H1 (cell line): ENCODE measurements at regions not wholly inside any gene's neighbourhood (a gene's known extent, or its start where the extent isn't known, plus 50 kb on each side); places are given as distances from the start of the nearest gene placed in this dataset.

Experiments used
- CTCF ChIA-PET: fragments of 300-600 bp; sonication (Branson Sonifier 250); formaldehyde crosslinking; loops from one replicate; lab custom pipeline; 2021; ENCODE audit not compliant: partially characterized antibody; lab: Charles Lee
- POLR2A ChIA-PET: fragments of 300-600 bp; sonication (Branson Sonifier 250); formaldehyde crosslinking; loops from one replicate; lab custom pipeline; 2021; ENCODE audit warnings: inconsistent platforms; ENCODE audit not compliant: partially characterized antibody; lab: Charles Lee
- DNase-seq, 2 experiments: peaks; one replicate each; pipeline versions ENCODE4 v3.0.0 to v3.0.0-alpha.2; 2010 to 2022; ENCODE audit warnings: low spot score in 2 of 2, low read depth in 1 of 2, mixed read lengths in 1 of 2
- FAIRE-seq: peaks from 2 replicates; lab custom pipeline; 2011; peaks lifted over from hg19 to GRCh38; lab: Jason Lieb, UNC
- H2AFZ ChIP-seq: 2 replicates; pipeline ENCODE4 v1.8.1; 2012; ENCODE audit warnings: low read length, inconsistent platforms
- H2AK5ac ChIP-seq: 2 replicates; pipeline ENCODE4 v1.6.1; 2013; ENCODE audit warnings: low read depth, low read length
- H2BK120ac ChIP-seq: replicated peaks from 2 replicates; pipeline ENCODE3; 2013; ENCODE audit warnings: low read depth, low read length, inconsistent platforms
- H2BK12ac ChIP-seq: 2 replicates; pipeline ENCODE4 v1.6.1; 2013; ENCODE audit warnings: low read depth, low read length
- H2BK15ac ChIP-seq: 2 replicates; pipeline ENCODE4 v1.6.1; 2013; ENCODE audit warnings: low read length
- H2BK20ac ChIP-seq: 2 replicates; pipeline ENCODE4 v1.6.1; 2013; ENCODE audit warnings: low read length
- H2BK5ac ChIP-seq: 2 replicates; pipeline ENCODE4 v1.6.1; 2013; ENCODE audit warnings: low read depth, low read length
- H3K14ac ChIP-seq: 2 replicates; pipeline ENCODE4 v1.6.1; 2013; ENCODE audit warnings: inconsistent platforms; ENCODE audit not compliant: insufficient read length
- H3K18ac ChIP-seq: 2 replicates; pipeline ENCODE4 v1.6.1; 2013; ENCODE audit warnings: low read length; ENCODE audit errors: extremely low read depth
- H3K23ac ChIP-seq: 2 replicates; pipeline ENCODE4 v1.6.1; 2013; ENCODE audit warnings: inconsistent platforms; ENCODE audit not compliant: insufficient read length
- H3K23me2 ChIP-seq: 2 replicates; pipeline ENCODE4 v1.6.1; 2013; ENCODE audit warnings: low read depth, low read length
- H3K27ac ChIP-seq: 2 replicates; pipeline ENCODE4 v1.6.1; 2011; ENCODE audit warnings: low read depth, low read length, inconsistent platforms
- H3K27me3 ChIP-seq, 4 experiments: replicated peaks in 1 of 4; 1 replicate in 1 of 4; 2 replicates in 3 of 4; pipeline versions ENCODE4 v1.6.1 to v1.8.1; 2011 to 2013; ENCODE audit warnings: low read length in 3 of 4, mild to moderate bottlenecking in 3 of 4, inconsistent platforms in 2 of 4, mixed read lengths in 2 of 4, moderate library complexity in 1 of 4; ENCODE audit not compliant: control insufficient read depth in 3 of 4, insufficient read depth in 3 of 4; ENCODE audit errors: extremely low read depth in 1 of 4
- H3K36me3 ChIP-seq, 4 experiments: 2 replicates each; pipeline versions ENCODE4 v1.6.1 to v1.8.1; 2011 to 2013; ENCODE audit warnings: mild to moderate bottlenecking in 4 of 4, low read length in 3 of 4, moderate library complexity in 2 of 4, control low read depth in 1 of 4, inconsistent platforms in 1 of 4; ENCODE audit not compliant: insufficient read depth in 4 of 4, control insufficient read depth in 2 of 4
- H3K4ac ChIP-seq: replicated peaks from 2 replicates; pipeline ENCODE3; 2013; ENCODE audit warnings: low read length, low read depth, mixed read lengths, inconsistent platforms; ENCODE audit not compliant: insufficient read length
- H3K4me1 ChIP-seq, 4 experiments: replicated peaks in 1 of 4; 1 replicate in 1 of 4; 2 replicates in 3 of 4; pipeline versions ENCODE4 v1.6.1 to v1.8.1; 2011 to 2013; ENCODE audit warnings: low read length in 3 of 4, inconsistent platforms in 2 of 4, mixed read lengths in 1 of 4; ENCODE audit not compliant: insufficient read depth in 4 of 4, control insufficient read depth in 3 of 4
- H3K4me2 ChIP-seq, 2 experiments: 2 replicates each; pipeline versions ENCODE4 v1.6.1 to v1.8.1; 2011 to 2013; ENCODE audit warnings: low read depth in 2 of 2, low read length in 2 of 2, control low read depth in 1 of 2, inconsistent platforms in 1 of 2, mild to moderate bottlenecking in 1 of 2; ENCODE audit not compliant: insufficient read depth in 1 of 2
- H3K4me3 ChIP-seq, 4 experiments: fragments of 200-600, 300-600 bp in 1 of 4; sonication (generic), shearing (Covaris generic), sonication (Bioruptor Twin) in 1 of 4; 2 replicates each; pipeline versions ENCODE4 v1.5.1 to v1.8.1; 2011 to 2016; ENCODE audit warnings: low read length in 4 of 4, low read depth in 3 of 4, control low read depth in 2 of 4, inconsistent platforms in 2 of 4, mild to moderate bottlenecking in 2 of 4, mixed read lengths in 1 of 4, moderate library complexity in 1 of 4; ENCODE audit not compliant: insufficient read depth in 2 of 4; ENCODE audit errors: extremely low read depth in 1 of 4
- H3K56ac ChIP-seq: replicated peaks from 2 replicates; pipeline ENCODE3; 2013; ENCODE audit warnings: low read depth, mild to moderate bottlenecking, mixed read lengths, low read length, inconsistent platforms; ENCODE audit not compliant: insufficient read length
- H3K79me1 ChIP-seq: 2 replicates; pipeline ENCODE4 v1.6.1; 2013; ENCODE audit warnings: low read depth, low read length, control low read depth
- H3K79me2 ChIP-seq, 2 experiments: 2 replicates each; pipeline versions ENCODE4 v1.6.1 to v1.8.1; 2012 to 2013; ENCODE audit warnings: low read length in 2 of 2, mild to moderate bottlenecking in 2 of 2, inconsistent platforms in 1 of 2; ENCODE audit not compliant: insufficient read depth in 2 of 2, control insufficient read depth in 1 of 2
- H3K9ac ChIP-seq, 4 experiments: replicated peaks in 1 of 4; 1 replicate in 1 of 4; 2 replicates in 3 of 4; pipeline versions ENCODE4 v1.6.1 to v1.8.1; 2011 to 2013; ENCODE audit warnings: low read depth in 3 of 4, low read length in 3 of 4, control low read depth in 2 of 4, mild to moderate bottlenecking in 2 of 4, moderate library complexity in 2 of 4, inconsistent platforms in 1 of 4; ENCODE audit errors: extremely low read depth in 1 of 4
- H3K9me3 ChIP-seq, 2 experiments: 2 replicates each; pipeline versions ENCODE4 v1.6.1 to v1.8.1; 2012 to 2013; ENCODE audit warnings: mild to moderate bottlenecking in 2 of 2, moderate library complexity in 2 of 2, control low read depth in 1 of 2, inconsistent platforms in 1 of 2, low read depth in 1 of 2, low read length in 1 of 2, mixed read lengths in 1 of 2; ENCODE audit not compliant: insufficient read depth in 2 of 2
- H4K20me1 ChIP-seq, 2 experiments: replicated peaks in 1 of 2; 2 replicates each; pipeline versions ENCODE3 to v1.8.1; 2011 to 2013; ENCODE audit warnings: inconsistent platforms in 2 of 2, low read length in 2 of 2, mild to moderate bottlenecking in 1 of 2; ENCODE audit not compliant: insufficient read depth in 2 of 2, control insufficient read depth in 1 of 2
- H4K5ac ChIP-seq: 2 replicates; pipeline ENCODE4 v1.6.1; 2013; ENCODE audit warnings: low read length, low read depth, mixed read lengths, inconsistent platforms; ENCODE audit not compliant: insufficient read length
- H4K8ac ChIP-seq: 2 replicates; pipeline ENCODE4 v1.8.0; 2013; ENCODE audit warnings: mild to moderate bottlenecking, moderate library complexity, low read length, inconsistent platforms; ENCODE audit not compliant: insufficient read depth; ENCODE audit errors: extremely low read depth
- H4K91ac ChIP-seq: replicated peaks from 2 replicates; pipeline ENCODE3; 2013; ENCODE audit warnings: low read length, mixed read lengths, inconsistent platforms; ENCODE audit not compliant: insufficient read length
- BCL11A ChIP-seq, 2 experiments: IDR thresholded peaks; one replicate each; pipeline ENCODE4 v1.6.1; 2011; ENCODE audit warnings: low read depth in 2 of 2, low read length in 2 of 2, mild to moderate bottlenecking in 2 of 2
- CEBPB ChIP-seq: IDR thresholded peaks from 2 replicates; pipeline ENCODE4 v1.6.1; 2012; ENCODE audit warnings: low read depth, low read length
- CHD1 ChIP-seq: IDR thresholded peaks from 2 replicates; pipeline ENCODE4 v1.6.1; 2012; ENCODE audit warnings: low read depth, low read length, improper control_type of control experiment
- EZH2 ChIP-seq: fragments of 200-600 bp; sonication (generic); IDR thresholded peaks from 2 replicates; pipeline ENCODE4 v1.7.1; 2012; ENCODE audit warnings: low read depth, mild to moderate bottlenecking, moderate library complexity, low read length, inconsistent platforms; ENCODE audit not compliant: severe bottlenecking
- KDM4A ChIP-seq: IDR thresholded peaks from one replicate; pipeline ENCODE4 v1.7.1; 2012; ENCODE audit warnings: low read depth, mild to moderate bottlenecking, moderate library complexity, low read length, inconsistent platforms; ENCODE audit not compliant: severe bottlenecking
- MAFK ChIP-seq: IDR thresholded peaks from 2 replicates; pipeline ENCODE4 v1.6.1; 2012; ENCODE audit warnings: low read depth, mild to moderate bottlenecking, improper control_type of control experiment, low read length
- NANOG ChIP-seq: IDR thresholded peaks from 2 replicates; pipeline ENCODE4 v1.6.1; 2011; ENCODE audit warnings: low read length, low read depth, mild to moderate bottlenecking, inconsistent platforms; ENCODE audit not compliant: insufficient read depth, poor library complexity, severe bottlenecking
- RNF2 ChIP-seq: fragments of 200-900, 300-1000 bp; sonication (generic); IDR thresholded peaks from 2 replicates; pipeline ENCODE4 v1.7.1; 2016; ENCODE audit warnings: borderline replicate concordance, low read depth, mild to moderate bottlenecking, antibody characterized with exemption, low read length; ENCODE audit not compliant: poor library complexity, severe bottlenecking; ENCODE audit errors: missing control alignments
- SIN3A ChIP-seq, 2 experiments: IDR thresholded peaks in 1 of 2; conservative IDR thresholded peaks in 1 of 2; 2 replicates each; pipeline ENCODE4 v1.6.1; 2011 to 2012; ENCODE audit warnings: low read length in 2 of 2, improper control_type of control experiment in 1 of 2, low read depth in 1 of 2, mild to moderate bottlenecking in 1 of 2
- SIRT6 ChIP-seq: IDR thresholded peaks from one replicate; pipeline ENCODE4 v1.7.1; 2012; ENCODE audit warnings: low read length, inconsistent platforms
- TCF12 ChIP-seq: IDR thresholded peaks from 2 replicates; pipeline ENCODE4 v1.6.1; 2011; ENCODE audit warnings: low read depth, mild to moderate bottlenecking, low read length
- WGBS, 2 experiments: shearing (Covaris generic) in 1 of 2; methylation state at CpG; one replicate each; pipeline versions ENCODE4 v1.1.6 to v1.1.7; 2013 to 2015; ENCODE audit warnings: low lambda C conversion rate in 2 of 2, mixed read lengths in 2 of 2, inconsistent platforms in 1 of 2, low coverage in 1 of 2, missing lambda C conversion rate in 1 of 2; ENCODE audit not compliant: insufficient replicate concordance in 2 of 2, insufficient coverage in 1 of 2, insufficient read length in 1 of 2; ENCODE audit errors: extremely low coverage in 1 of 2, missing lambda C conversion rate in 1 of 2; 5-methylcytosine and 5-hydroxymethylcytosine counted together
- TF ChIP-seq, protein P1 (sequence below): IDR thresholded peaks from 2 replicates; pipeline ENCODE4 v1.6.1; 2012; ENCODE audit warnings: low read length, inconsistent platforms

DNA sequence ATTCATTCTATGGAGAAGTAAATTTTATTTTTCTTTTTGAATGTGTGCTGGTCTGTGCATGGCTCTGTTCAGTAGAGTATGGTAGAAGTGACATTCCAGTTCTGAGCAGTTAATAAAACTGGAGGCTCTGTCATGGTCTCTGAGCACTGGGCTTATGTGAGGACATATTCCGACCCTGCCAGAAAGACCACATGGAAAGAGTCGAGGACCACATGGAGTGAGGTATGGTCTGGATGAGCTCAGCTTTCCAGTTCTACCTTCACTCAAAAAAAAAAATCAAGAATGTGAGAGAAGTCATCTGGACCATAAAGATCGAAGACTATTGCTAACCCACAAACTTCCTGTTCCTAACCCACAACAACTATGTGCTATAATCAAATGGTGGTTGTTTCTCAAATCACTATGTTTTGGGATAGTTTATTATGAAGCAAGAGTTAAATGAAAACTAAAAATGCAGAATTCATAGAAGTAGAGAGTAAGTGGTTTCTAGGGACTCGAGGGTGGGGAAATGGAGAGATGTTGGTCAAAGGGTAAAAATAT lies 534.2 kb upstream of the ANO5 start:
- DNase-seq: no peak
- Histone ChIP-seq H2BK15ac (no peak overlapping the region), H3K4me2 (no peak overlapping the region), H4K91ac (no peak overlapping the region), H3K56ac (no peak overlapping the region), H3K4ac (no peak overlapping the region), H3K14ac (no peak overlapping the region), H4K5ac (no peak overlapping the region), H3K4me1 (no peaks in the 10 kb centered on the region), H2BK20ac (no peak overlapping the region), H3K79me1 (no peaks in the 10 kb centered on the region), H2BK5ac (no peak overlapping the region), H3K9me3 (no peaks in the 10 kb centered on the region), H2BK120ac (no peak overlapping the region), H4K20me1 (no peaks in the 10 kb centered on the region), H2AK5ac (no peak overlapping the region), H2BK12ac (no peak overlapping the region), H3K9ac (no peak overlapping the region), H3K27me3 (no peaks in the 10 kb centered on the region), H3K36me3 (no peaks in the 10 kb centered on the region), H3K23me2 (no peaks in the 10 kb centered on the region), H2AFZ (no peak overlapping the region), H3K4me3 (no peak overlapping the region), H3K18ac (no peak overlapping the region), H4K8ac (no peak overlapping the region), H3K79me2 (no peaks in the 10 kb centered on the region), H3K27ac (no peak overlapping the region), H3K23ac (no peak overlapping the region)
- ChIA-PET CTCF (no interaction called here), POLR2A (no interaction called here)
- FAIRE-seq: no peak
- 81% methylated on average over 4 of the region's 4 CpGs; no CpG with 5 or more reads in 1 of the 2 experiments for WGBS, 2 experiments
- TF ChIP-seq BCL11A (IDR thresholded peaks at IDR 0.05; ENCODE audit: low read depth in 2 of 2, low read length in 2 of 2): no peak
- no peak for TF ChIP-seq TCF12
- TF ChIP-seq KDM4A: no peak
- no peak for TF ChIP-seq RNF2
- TF ChIP-seq, protein P1, sequence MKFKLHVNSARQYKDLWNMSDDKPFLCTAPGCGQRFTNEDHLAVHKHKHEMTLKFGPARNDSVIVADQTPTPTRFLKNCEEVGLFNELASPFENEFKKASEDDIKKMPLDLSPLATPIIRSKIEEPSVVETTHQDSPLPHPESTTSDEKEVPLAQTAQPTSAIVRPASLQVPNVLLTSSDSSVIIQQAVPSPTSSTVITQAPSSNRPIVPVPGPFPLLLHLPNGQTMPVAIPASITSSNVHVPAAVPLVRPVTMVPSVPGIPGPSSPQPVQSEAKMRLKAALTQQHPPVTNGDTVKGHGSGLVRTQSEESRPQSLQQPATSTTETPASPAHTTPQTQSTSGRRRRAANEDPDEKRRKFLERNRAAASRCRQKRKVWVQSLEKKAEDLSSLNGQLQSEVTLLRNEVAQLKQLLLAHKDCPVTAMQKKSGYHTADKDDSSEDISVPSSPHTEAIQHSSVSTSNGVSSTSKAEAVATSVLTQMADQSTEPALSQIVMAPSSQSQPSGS: no peak
- TF ChIP-seq CHD1: no peak
- no peak for TF ChIP-seq SIRT6
- TF ChIP-seq EZH2: no peak
- TF ChIP-seq MAFK: no peak
- TF ChIP-seq NANOG: no peak
- no peak for TF ChIP-seq SIN3A (conservative IDR thresholded peaks at IDR 0.05 in 1 of 2, IDR thresholded peaks at IDR 0.05 in 1 of 2; ENCODE audit: low read depth in 1 of 2, low read length in 2 of 2)
- no peak for TF ChIP-seq CEBPB
